GM12892 (cell line): ENCODE measurements at regions not wholly inside any gene's neighbourhood (a gene's known extent, or its start where the extent isn't known, plus 50 kb on each side); places are given as distances from the start of the nearest gene placed in this dataset.

Source experiments
- POLR2A ChIP-seq: IDR thresholded peaks from 2 replicates; pipeline ENCODE4 v1.6.1; 2011; ENCODE audit warnings: low read depth, low read length, control low read depth
- POLR2AphosphoS5 ChIP-seq: IDR thresholded peaks from 2 replicates; pipeline ENCODE4 v1.6.1; 2011; ENCODE audit warnings: low read depth, low read length, control low read depth

GRCh38 chr9:113687107-113687679 is 188.9 kb upstream of the ZNF618 start:
- TF ChIP-seq POLR2AphosphoS5, result no peak
- no peak for TF ChIP-seq POLR2A
